K562 (cell line): ENCODE measurements at regions not wholly inside any gene's neighbourhood (a gene's known extent, or its start where the extent isn't known, plus 50 kb on each side); places are given as distances from the start of the nearest gene placed in this dataset.

Experiments
- ATAC-seq: fragments of 200-7000 bp; cut with Tn5 transposase; 3 replicates; pipeline ENCODE4 v1.9.1; 2020; ENCODE audit warnings: moderate library complexity
- BruUV-seq: library from RNA; stranded (reverse); fragments of 400-500 nt; replicated peaks from 2 replicates; lab custom pipeline; 2021; lab: Mats Ljungman, UMichigan
- CTCF ChIA-PET: fragments of 300-600 bp; formaldehyde crosslinking; extraction: SDS; loops from one replicate; lab custom pipeline; 2021; ENCODE audit warnings: low intra/inter-chr PET ratio; lab: Yijun Ruan, JAX
- POLR2A ChIA-PET: fragments of 300-600, 350-650 bp; sonication (Branson Sonifier 250); formaldehyde crosslinking; extraction: SDS; loops from one replicate; lab custom pipeline; 2021; ENCODE audit warnings: antibody characterized with exemption, inconsistent platforms; lab: Yijun Ruan, JAX
- DNase-seq, 4 experiments: peaks; one replicate each; pipeline versions ENCODE4 v3.0.0 to v3.0.0-alpha.2; 2011 to 2018; ENCODE audit warnings: low spot score in 3 of 4, mixed read lengths in 3 of 4; ENCODE audit errors: extremely low read depth in 1 of 4
- FAIRE-seq: peaks from 2 replicates; lab custom pipeline; 2011; peaks lifted over from hg19 to GRCh38; lab: Jason Lieb, UNC
- H2AFZ ChIP-seq: 2 replicates; pipeline ENCODE4 v1.6.0; 2011; ENCODE audit warnings: low read depth, low read length, control low read depth, inconsistent platforms
- H3K27ac ChIP-seq: fragments of 200-600 bp; 3 replicates; pipeline ENCODE4 v1.8.0; 2011; ENCODE audit warnings: low read depth, mild to moderate bottlenecking, control low read depth, inconsistent platforms, low read length, moderate library complexity, mixed read lengths; ENCODE audit errors: extremely low read depth
- H3K27me3 ChIP-seq, 2 experiments: fragments of 300-600 bp in 1 of 2; 2 replicates in 1 of 2; 3 replicates in 1 of 2; pipeline versions ENCODE4 v1.6.0 to v1.8.0; 2011; ENCODE audit warnings: inconsistent platforms in 2 of 2, low read length in 2 of 2, mild to moderate bottlenecking in 1 of 2, mixed read lengths in 1 of 2, moderate library complexity in 1 of 2; ENCODE audit not compliant: control insufficient read depth in 2 of 2, insufficient read depth in 2 of 2
- H3K36me3 ChIP-seq: fragments of 300-600 bp; 3 replicates; pipeline ENCODE4 v1.8.0; 2011; ENCODE audit warnings: mild to moderate bottlenecking, low read length, inconsistent platforms; ENCODE audit not compliant: control insufficient read depth, insufficient read depth
- H3K4me1 ChIP-seq, 2 experiments: fragments of 200-600 bp in 1 of 2; replicated peaks in 1 of 2; 2 replicates in 1 of 2; 3 replicates in 1 of 2; pipeline versions ENCODE4 v1.5.1 to v1.8.0; 2011; ENCODE audit warnings: inconsistent platforms in 2 of 2, low read length in 2 of 2, mild to moderate bottlenecking in 1 of 2, mixed read lengths in 1 of 2, moderate library complexity in 1 of 2; ENCODE audit not compliant: control insufficient read depth in 2 of 2, insufficient read depth in 2 of 2
- H3K4me2 ChIP-seq: 2 replicates; pipeline ENCODE4 v1.6.1; 2011; ENCODE audit warnings: low read length, control low read depth, inconsistent platforms, mixed read lengths; ENCODE audit not compliant: insufficient read depth
- H3K4me3 ChIP-seq: fragments of 200-600 bp; sonication (generic), shearing (Covaris generic); 2 replicates; pipeline ENCODE4 v1.5.1; 2016; ENCODE audit warnings: control low read depth, inconsistent platforms
- H3K79me2 ChIP-seq: fragments of 200-600 bp; 3 replicates; pipeline ENCODE4 v1.8.0; 2011; ENCODE audit warnings: low read length, inconsistent platforms; ENCODE audit not compliant: control insufficient read depth, insufficient read depth
- H3K9ac ChIP-seq, 2 experiments: 2 replicates each; pipeline versions ENCODE4 v1.6.0 to v1.6.1; 2011; ENCODE audit warnings: low read depth in 2 of 2, low read length in 2 of 2, control low read depth in 1 of 2, inconsistent platforms in 1 of 2, mild to moderate bottlenecking in 1 of 2, mixed read lengths in 1 of 2; ENCODE audit not compliant: insufficient read depth in 1 of 2
- H3K9me1 ChIP-seq: one replicate; pipeline ENCODE4 v1.6.0; 2011; ENCODE audit warnings: inconsistent platforms, mild to moderate bottlenecking, low read length, moderate library complexity; ENCODE audit not compliant: control insufficient read depth, insufficient read depth
- H3K9me3 ChIP-seq: replicated peaks from 2 replicates; pipeline ENCODE4 v1.5.1; 2011; ENCODE audit warnings: low read depth, low read length, inconsistent platforms; ENCODE audit not compliant: control insufficient read depth, insufficient read depth
- H4K20me1 ChIP-seq: replicated peaks from 2 replicates; pipeline ENCODE4 v1.6.1; 2011; ENCODE audit warnings: low read length, inconsistent platforms, mixed read lengths; ENCODE audit not compliant: control insufficient read depth, insufficient read depth
- ARID1B ChIP-seq: fragments of 450-650 bp; IDR thresholded peaks from 2 replicates; pipeline ENCODE4 v1.6.1; 2016; ENCODE audit warnings: antibody characterized with exemption, mild to moderate bottlenecking, inconsistent platforms
- ARID3B ChIP-seq: fragments of 250-450 bp; sonication (Bioruptor Pico); IDR thresholded peaks from 2 replicates; pipeline ENCODE4 v1.4.0; 2020; ENCODE audit warnings: borderline replicate concordance
- BRD9 ChIP-seq: fragments of 450-650 bp; IDR thresholded peaks from 2 replicates; pipeline ENCODE4 v1.6.1; 2018; ENCODE audit warnings: low read depth; ENCODE audit not compliant: partially characterized antibody
- CEBPB ChIP-seq: fragments of 450-650 bp; IDR thresholded peaks from 2 replicates; pipeline ENCODE4 v1.6.1; 2016; ENCODE audit warnings: missing genetic modification characterization, missing compliant biosample characterization
- DACH1 ChIP-seq: fragments of 450-650 bp; IDR thresholded peaks from 2 replicates; pipeline ENCODE4 v1.6.1; 2018; ENCODE audit not compliant: partially characterized antibody
- FOXK2 ChIP-seq, 2 experiments: fragments of 450-650 bp; IDR thresholded peaks in 1 of 2; conservative IDR thresholded peaks in 1 of 2; 2 replicates each; pipeline ENCODE4 v1.6.1; 2016; ENCODE audit warnings: low read depth in 2 of 2, mild to moderate bottlenecking in 1 of 2
- NFIC ChIP-seq: fragments of 450-650 bp; IDR thresholded peaks from 2 replicates; pipeline ENCODE4 v1.6.1; 2017; ENCODE audit warnings: mild to moderate bottlenecking, inconsistent platforms
- NRF1 ChIP-seq, 2 experiments: fragments of 450-650 bp; IDR thresholded peaks in 1 of 2; conservative IDR thresholded peaks in 1 of 2; 2 replicates each; pipeline ENCODE4 v1.6.1; 2014; ENCODE audit warnings: mild to moderate bottlenecking in 2 of 2
- RBBP5 ChIP-seq: fragments of 200-600 bp; sonication (generic); IDR thresholded peaks from 2 replicates; pipeline ENCODE4 v1.6.1; 2012; ENCODE audit warnings: borderline replicate concordance, mild to moderate bottlenecking, low read length, control low read depth, inconsistent platforms; ENCODE audit not compliant: insufficient read depth, poor library complexity, severe bottlenecking
- TRIM25 ChIP-seq: fragments of 450-650 bp; IDR thresholded peaks from 2 replicates; pipeline ENCODE4 v1.7.0; 2016; ENCODE audit warnings: borderline replicate concordance
- ZNF316 ChIP-seq: fragments of 450-650 bp; IDR thresholded peaks from 2 replicates; pipeline ENCODE4 v1.6.1; 2016
- whole genome bisulfite sequencing: fragments of 100-300 bp; shearing (Covaris generic); methylation state at CpG from one replicate; pipeline ENCODE4 v1.1.6; 2016; ENCODE audit warnings: low coverage, mixed read lengths; ENCODE audit not compliant: insufficient coverage; ENCODE audit errors: missing lambda C conversion rate; 5-methylcytosine and 5-hydroxymethylcytosine counted together
- in situ Hi-C: fragments of 300-500 bp; cut with MboI; formaldehyde crosslinking; loops from 4 replicates; pipeline ENCODE4 v1.15.0; 2018; ENCODE audit warnings: inconsistent platforms, mixed read lengths
- intact Hi-C: fragments of 100-400 bp; cut with micrococcal nuclease; formaldehyde crosslinking; loops from 2 replicates; pipeline ENCODE4 v1.14.2; 2022

- no peak for TF ChIP-seq NRF1 (conservative IDR thresholded peaks at IDR 0.05 in 1 of 2, IDR thresholded peaks at IDR 0.05 in 1 of 2)
Observed at GRCh38 chr15:95832668-95833067, 497.8 kb upstream of the NR2F2 start (continued).

GRCh38 chr15:95834028-95834804, 496.3 kb upstream of the NR2F2 start:
- Histone ChIP-seq H4K20me1 (no peaks in the 10 kb centered on the region), H3K9me1 (no peaks in the 10 kb centered on the region), H3K27me3 (no peaks in the 10 kb centered on the region), H2AFZ (no peak overlapping the region), H3K9me3 (no peaks in the 10 kb centered on the region), H3K9ac (no peak overlapping the region), H3K4me1 (no peaks in the 10 kb centered on the region), H3K36me3 (no peaks in the 10 kb centered on the region), H3K4me3 (no peak overlapping the region), H3K4me2 (no peak overlapping the region), H3K27ac (no peak overlapping the region), H3K79me2 (no peaks in the 10 kb centered on the region)
- intact Hi-C loops: no loop called here
- ChIA-PET CTCF (no interaction called here), POLR2A (interaction anchor here (0.7 kb wide), 1 partner anchor 303 kb away, joined by 3 read pairs; no protein-coding TSS in a partner anchor)
- FAIRE-seq (no peak), ATAC-seq (no peak), DNase-seq (no peak)
- in situ Hi-C loops: no loop called here
- TF ChIP-seq CEBPB (tag) (peak; percentile 46; the same call in 1 of the 2 replicates), NFIC (no peak)
- 97% methylated on average over 5 of the region's 5 CpGs for WGBS
- no TSS peak for BruUV-seq

GRCh38 chr15:95836536-95836935, 494.0 kb upstream of the NR2F2 start:
- 68% methylated on average over 1 of the region's 1 CpG for WGBS
- CTCF ChIA-PET: interaction anchor here (0.6 kb wide), 1 partner anchor 68 kb away, joined by 4 read pairs; no protein-coding TSS in a partner anchor
- Histone ChIP-seq H3K9ac (no peak overlapping the region), H3K9me1 (no peaks in the 10 kb centered on the region), H3K27ac (no peak overlapping the region), H3K36me3 (no peaks in the 10 kb centered on the region), H3K27me3 (no peaks in the 10 kb centered on the region), H3K4me2 (no peak overlapping the region), H3K9me3 (no peaks in the 10 kb centered on the region), H2AFZ (no peak overlapping the region), H3K4me1 (no peaks in the 10 kb centered on the region), H3K4me3 (no peak overlapping the region), H4K20me1 (no peaks in the 10 kb centered on the region), H3K79me2 (no peaks in the 10 kb centered on the region)
- DNase-seq (no peak), ATAC-seq (no peak), FAIRE-seq (no peak)
- BruUV-seq: no TSS peak
- POLR2A ChIA-PET: no interaction called here
- intact Hi-C loops: no loop called here
- in situ Hi-C loops: no loop called here
- TF ChIP-seq ZNF316: no peak
- TF ChIP-seq ARID1B: no peak
- TF ChIP-seq DACH1: no peak
- TF ChIP-seq RBBP5: no peak
- TF ChIP-seq TRIM25: no peak
- no peak for TF ChIP-seq BRD9
- no peak for TF ChIP-seq FOXK2 (conservative IDR thresholded peaks at IDR 0.05 in 1 of 2, IDR thresholded peaks at IDR 0.05 in 1 of 2; ENCODE audit: low read depth in 2 of 2)
- no peak for TF ChIP-seq ARID3B (CRISPR knock-in tag)
